ENCODE measurements at regions not wholly inside any gene's neighbourhood (a gene's known extent, or its start where the extent isn't known, plus 50 kb on each side); places are given as distances from the start of the nearest gene placed in this dataset.
"Not testable (repeated sequence)": the region's sequence is repeated elsewhere in the genome, so short reads cannot be mapped to it uniquely, and the experiment has no call there.

GRCh38 chr5:56384186-56384585 is 151.1 kb upstream of the ANKRD55 start:
- no peak for DNase-seq (ENCODE audit: low spot score)

- DNase-seq (ENCODE audit: low spot score) = no peak
Measured at GRCh38 chr5:56383761-56384160, 150.6 kb upstream of the ANKRD55 start.

GRCh38 chr5:56382896-56383295 is 149.8 kb upstream of the ANKRD55 start:
- no peak for DNase-seq (ENCODE audit: low spot score)

- DNase-seq (ENCODE audit: low spot score) = no peak
Measured at GRCh38 chr5:56377573-56377972, 144.4 kb upstream of the ANKRD55 start.

GRCh38 chr5:56376128-56376527 is 143.0 kb upstream of the ANKRD55 start:
- no peak for DNase-seq (ENCODE audit: low spot score)

GRCh38 chr5:56375011-56375410 is 141.9 kb upstream of the ANKRD55 start:
- DNase-seq (ENCODE audit: low spot score) = no peak

- DNase-seq (ENCODE audit: low spot score) = not testable (repeated sequence)
Measured at GRCh38 chr5:56372491-56372890, 139.4 kb upstream of the ANKRD55 start.

- DNase-seq (ENCODE audit: low spot score) = no peak
Measured at GRCh38 chr5:56369361-56369811, 136.3 kb upstream of the ANKRD55 start.

- no peak for DNase-seq (ENCODE audit: low spot score)
Measured at GRCh38 chr5:56367748-56368147, 134.6 kb upstream of the ANKRD55 start.

GRCh38 chr5:56366986-56367385 is 133.9 kb upstream of the ANKRD55 start:
- no peak for DNase-seq (ENCODE audit: low spot score)

GRCh38 chr5:56361398-56361797 is 128.3 kb upstream of the ANKRD55 start:
- no peak for DNase-seq (ENCODE audit: low spot score)

- no peak for DNase-seq (ENCODE audit: low spot score)
Measured at GRCh38 chr5:56360816-56361215, 127.7 kb upstream of the ANKRD55 start.

GRCh38 chr5:56359809-56360685 is 126.9 kb upstream of the ANKRD55 start:
- no peak for DNase-seq (ENCODE audit: low spot score)

- peak; percentile 45 for DNase-seq (ENCODE audit: low spot score)
Measured at GRCh38 chr5:56358703-56359681, 125.9 kb upstream of the ANKRD55 start.

- no peak for DNase-seq (ENCODE audit: low spot score)
Measured at GRCh38 chr5:56358046-56358445, 124.9 kb upstream of the ANKRD55 start.

- no peak for DNase-seq (ENCODE audit: low spot score)
Measured at GRCh38 chr5:56357426-56357825, 124.3 kb upstream of the ANKRD55 start.

GRCh38 chr5:56356836-56357160 is 123.7 kb upstream of the ANKRD55 start:
- DNase-seq (ENCODE audit: low spot score) = no peak

GRCh38 chr5:56356121-56356835 is 123.1 kb upstream of the ANKRD55 start:
- DNase-seq (ENCODE audit: low spot score) = no peak

- DNase-seq (ENCODE audit: low spot score) = no peak
Measured at GRCh38 chr5:56354836-56355235, 121.7 kb upstream of the ANKRD55 start.

- DNase-seq (ENCODE audit: low spot score) = no peak
Measured at GRCh38 chr5:56352808-56353590, 119.9 kb upstream of the ANKRD55 start.

GRCh38 chr5:56350597-56351170 is 117.6 kb upstream of the ANKRD55 start:
- peak; percentile 69 for DNase-seq (ENCODE audit: low spot score)
